Stimulated activated CD8-positive, alpha-beta memory T cell treated with anti-CD3 and anti-CD28 coated beads, Interleukin-2, amount 100 ng/mL, for 48 hours (primary cell): ENCODE measurements at regions not wholly inside any gene's neighbourhood (a gene's known extent, or its start where the extent isn't known, plus 50 kb on each side); places are given as distances from the start of the nearest gene placed in this dataset.

Experiments used
- DNase-seq, 2 donors: peaks; one replicate each; pipeline ENCODE4 v3.0.0-alpha.2; 2020; ENCODE audit warnings: low read depth in 2 of 2

- DNase-seq = no peak
Observed at GRCh38 chr10:31754803-31755624, 173.6 kb downstream of the ARHGAP12 start.

DNA sequence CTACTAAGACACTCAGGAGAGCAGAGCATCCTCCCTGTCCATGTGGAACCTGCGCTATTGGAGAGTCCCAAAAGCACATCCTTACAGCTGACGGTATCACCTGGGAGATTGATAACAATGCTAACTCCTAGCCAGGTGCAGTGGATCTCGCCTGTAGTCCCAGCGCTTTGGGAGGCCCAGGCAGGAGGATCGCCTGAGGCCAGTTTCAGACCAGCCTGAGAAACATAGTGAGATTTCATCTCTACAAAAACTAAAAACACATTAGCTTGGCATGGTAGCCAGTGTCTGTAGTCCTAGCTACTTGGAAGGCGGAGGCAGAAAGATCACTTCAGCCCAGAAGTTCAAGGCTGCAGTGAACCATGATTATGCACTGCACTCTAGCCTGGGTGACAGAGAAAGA lies 174.9 kb downstream of the ARHGAP12 start:
- DNase-seq = no peak

- DNase-seq = no peak
Observed at GRCh38 chr10:31752170-31752569, 176.5 kb downstream of the ARHGAP12 start.

- DNase-seq = no peak
Observed at GRCh38 chr10:31751738-31752080, 176.9 kb downstream of the ARHGAP12 start.

DNA sequence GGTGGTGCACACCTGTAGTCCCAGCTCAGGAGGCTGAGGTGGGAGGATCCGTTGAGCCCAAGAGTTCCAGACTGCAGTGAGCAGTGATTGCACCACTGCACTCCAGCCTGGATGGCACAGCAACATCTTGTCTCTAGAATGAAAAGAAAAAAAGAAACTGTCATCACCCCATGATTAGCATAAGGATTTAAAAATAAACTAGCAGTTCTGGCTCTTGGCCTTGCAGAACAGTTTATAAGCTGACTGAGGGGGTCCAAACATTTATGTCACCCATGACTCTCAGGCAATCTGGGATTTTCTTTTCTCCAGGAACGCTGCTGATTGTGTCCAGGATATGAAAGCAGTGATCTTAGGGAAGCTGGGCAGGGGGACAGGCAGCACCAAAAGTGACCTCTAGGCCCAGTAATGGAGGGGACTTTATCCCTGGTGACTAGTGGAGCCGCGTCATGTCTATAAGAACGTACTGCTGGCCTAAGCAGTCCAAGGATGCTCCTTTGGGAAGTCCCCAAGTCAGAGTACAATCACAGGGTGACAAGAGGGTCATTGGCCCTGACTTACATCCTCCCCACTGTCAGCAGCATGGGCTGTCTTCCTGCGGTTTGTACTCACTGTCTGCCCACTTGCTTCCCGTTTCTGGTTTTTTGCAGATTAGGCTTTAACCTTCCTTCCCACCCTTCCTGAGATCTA lies 177.4 kb downstream of the ARHGAP12 start:
- DNase-seq = no peak

- DNase-seq = no peak
Observed at GRCh38 chr10:31749981-31750840, 178.4 kb downstream of the ARHGAP12 start.

DNA sequence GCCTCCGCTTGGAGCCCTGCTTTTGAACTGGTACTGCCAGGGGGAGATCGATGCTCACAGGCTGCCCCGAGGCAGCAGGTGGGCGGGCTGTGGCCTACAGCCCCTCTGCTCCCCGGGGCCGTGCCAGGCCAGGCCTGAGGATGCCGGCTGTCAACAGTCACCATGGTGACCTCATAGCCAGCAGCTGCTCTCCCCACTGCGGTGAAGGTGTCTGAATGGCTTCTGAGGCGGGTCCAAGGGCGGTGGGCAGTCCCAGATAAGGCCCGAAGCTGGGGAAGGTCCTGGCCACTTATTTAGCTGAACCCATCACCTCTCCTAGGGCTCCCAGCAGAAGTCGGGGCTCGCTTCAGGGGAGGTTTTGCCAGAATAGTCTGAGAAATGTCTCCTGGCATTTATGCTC lies 179.3 kb downstream of the ARHGAP12 start:
- DNase-seq = no peak

- DNase-seq = peak in 1 of 2 donors; percentile 13
Observed at GRCh38 chr10:31745612-31746376, 182.8 kb downstream of the ARHGAP12 start.

- no peak for DNase-seq
Observed at GRCh38 chr10:31744025-31744424, 184.6 kb downstream of the ARHGAP12 start.

- DNase-seq = no peak
Observed at GRCh38 chr10:31742255-31742654, 186.4 kb downstream of the ARHGAP12 start.

DNA sequence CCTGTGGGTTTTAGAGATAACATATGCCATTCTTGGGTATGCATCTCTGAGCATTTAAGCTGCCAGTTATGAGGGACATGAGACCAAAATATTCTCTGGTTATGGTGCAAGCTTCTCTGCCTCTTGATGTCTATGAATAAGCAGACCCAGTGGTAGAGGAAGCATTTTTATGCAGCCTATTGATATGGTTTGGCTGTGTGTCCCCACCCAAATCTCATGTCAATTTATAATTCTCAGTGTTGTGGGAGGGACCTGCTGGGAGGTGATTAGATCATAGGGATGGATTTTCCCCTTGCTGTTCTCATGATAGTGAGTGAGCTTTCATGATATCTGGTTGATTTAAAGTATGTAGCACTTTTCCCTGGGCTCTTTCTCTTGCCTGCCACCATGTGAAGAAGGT lies 187.2 kb downstream of the ARHGAP12 start:
- no peak for DNase-seq

- no peak for DNase-seq
Observed at GRCh38 chr10:31739711-31740110, 188.9 kb downstream of the ARHGAP12 start.

DNA sequence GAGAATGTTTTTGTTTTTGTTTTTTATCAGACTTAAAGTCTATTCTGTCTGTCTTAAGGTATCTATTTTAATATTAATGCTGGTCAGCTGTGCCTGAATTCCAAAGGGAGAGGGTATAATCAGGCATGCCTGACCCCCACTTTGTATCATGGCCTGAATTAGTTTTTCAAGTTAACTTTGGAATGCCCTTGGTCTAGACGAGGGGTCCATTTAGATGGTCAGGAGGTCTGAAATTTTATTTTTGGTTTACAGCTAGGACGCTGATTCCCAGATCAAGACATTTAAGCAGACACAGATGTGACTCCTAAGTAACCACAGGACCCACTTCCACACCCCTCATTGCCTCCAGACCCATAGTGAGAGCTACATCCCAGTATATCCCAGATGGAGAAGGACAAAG lies 189.5 kb downstream of the ARHGAP12 start:
- DNase-seq = no peak

DNA sequence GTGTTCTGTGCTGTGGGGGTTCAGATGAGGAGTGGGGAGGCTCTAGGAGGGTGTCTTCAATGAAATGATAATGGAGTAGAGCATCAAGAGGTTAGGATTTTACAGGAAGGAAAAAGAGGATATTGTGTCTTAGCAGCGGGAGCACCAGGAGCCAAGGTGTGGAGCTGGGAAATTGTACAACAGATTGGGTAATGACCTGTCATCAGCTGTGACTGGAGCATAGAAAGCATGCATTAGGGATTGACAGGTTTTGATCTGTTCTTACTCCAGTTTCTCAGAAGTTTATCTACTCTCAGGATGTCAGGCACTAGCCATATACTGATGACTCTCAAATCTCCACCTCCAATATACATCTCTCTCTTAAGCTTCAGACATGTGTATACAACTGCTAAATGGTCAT lies 196.9 kb downstream of the ARHGAP12 start:
- no peak for DNase-seq

GRCh38 chr10:31730776-31731175 lies 197.9 kb downstream of the ARHGAP12 start:
- DNase-seq = no peak

GRCh38 chr10:31728698-31729224 lies 199.9 kb downstream of the ARHGAP12 start:
- no peak for DNase-seq

- DNase-seq = no peak
Observed at GRCh38 chr10:31725436-31725835, 203.2 kb downstream of the ARHGAP12 start.

- no peak for DNase-seq
Observed at GRCh38 chr10:31724296-31724695, 204.3 kb downstream of the ARHGAP12 start.

- DNase-seq = no peak
Observed at GRCh38 chr10:31723106-31723750, 205.4 kb downstream of the ARHGAP12 start.

DNA sequence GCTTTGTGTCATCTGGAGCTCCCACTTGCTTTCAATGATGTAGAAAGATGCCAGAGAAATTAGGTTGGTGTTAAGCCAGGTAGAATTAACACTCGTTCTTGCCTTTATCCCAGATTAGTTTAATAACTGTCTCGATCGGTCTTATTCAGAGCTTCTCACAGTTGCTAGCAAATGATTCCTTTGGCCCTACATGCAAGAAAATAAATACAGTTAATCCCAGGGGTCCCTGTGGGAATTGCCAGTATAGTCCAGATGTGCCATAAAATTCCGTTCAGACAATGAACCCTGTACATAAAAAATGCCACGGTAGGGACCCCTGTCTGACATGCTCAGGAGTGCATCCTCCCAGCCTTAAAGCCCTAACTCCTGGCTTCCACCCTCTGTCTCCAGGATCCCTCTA lies 207.5 kb downstream of the ARHGAP12 start:
- no peak for DNase-seq

GRCh38 chr10:31720546-31720945 lies 208.1 kb downstream of the ARHGAP12 start:
- no peak for DNase-seq
